IMR-90 (cell line): ENCODE measurements at regions not wholly inside any gene's neighbourhood (a gene's known extent, or its start where the extent isn't known, plus 50 kb on each side); places are given as distances from the start of the nearest gene placed in this dataset.

ENCODE experiments used
- ATAC-seq: fragments of 200-7000 bp; cut with Tn5 transposase; 2 replicates; pipeline ENCODE4 v1.9.1; 2020; ENCODE audit warnings: low read depth, mild to moderate bottlenecking, moderate library complexity
- BruUV-seq: library from RNA; stranded (reverse); fragments of 400-500 nt; replicated peaks from 2 replicates; lab custom pipeline; 2021; lab: Mats Ljungman, UMichigan
- CTCF ChIA-PET: fragments of 300-600 bp; formaldehyde crosslinking; extraction: SDS; loops from one replicate; lab custom pipeline; 2021; ENCODE audit warnings: antibody characterized with exemption; lab: Yijun Ruan, JAX
- POLR2A ChIA-PET: fragments of 300-600 bp; sonication (Branson Sonifier 250); formaldehyde crosslinking; loops from one replicate; lab custom pipeline; 2022; ENCODE audit warnings: antibody characterized with exemption; ENCODE audit not compliant: unreplicated experiment; lab: Charles Lee
- DNase-seq: peaks from one replicate; pipeline ENCODE4 v3.0.0; 2013
- H2AFZ ChIP-seq: replicated peaks from 2 replicates; pipeline ENCODE3; 2013; ENCODE audit warnings: low read length, mild to moderate bottlenecking; ENCODE audit not compliant: poor library complexity
- H2AK5ac ChIP-seq: 2 replicates; pipeline ENCODE4 v1.6.1; 2013; ENCODE audit warnings: low read depth, low read length, inconsistent platforms
- H2AK9ac ChIP-seq: replicated peaks from 2 replicates; pipeline ENCODE3; 2013; ENCODE audit warnings: mild to moderate bottlenecking, low read depth, low read length, moderate library complexity; ENCODE audit not compliant: poor library complexity
- H2BK120ac ChIP-seq: 2 replicates; pipeline ENCODE4 v1.6.1; 2013; ENCODE audit warnings: low read depth, low read length, inconsistent platforms
- H2BK15ac ChIP-seq: 3 replicates; pipeline ENCODE4 v1.6.1; 2013; ENCODE audit warnings: low read depth, low read length, inconsistent platforms
- H2BK20ac ChIP-seq: 2 replicates; pipeline ENCODE4 v1.6.1; 2013; ENCODE audit warnings: low read depth, mild to moderate bottlenecking, inconsistent platforms, low read length, moderate library complexity
- H2BK5ac ChIP-seq: 2 replicates; pipeline ENCODE4 v1.6.1; 2013; ENCODE audit warnings: mild to moderate bottlenecking, low read depth, low read length, inconsistent platforms; ENCODE audit not compliant: poor library complexity, severe bottlenecking
- H3K14ac ChIP-seq: replicated peaks from 2 replicates; pipeline ENCODE4 v1.6.1; 2013; ENCODE audit warnings: low read depth, low read length, inconsistent platforms
- H3K18ac ChIP-seq: 2 replicates; pipeline ENCODE4 v1.6.1; 2013; ENCODE audit warnings: low read depth, low read length, control low read depth
- H3K23ac ChIP-seq: 2 replicates; pipeline ENCODE4 v1.6.1; 2013; ENCODE audit warnings: low read depth, low read length, inconsistent platforms
- H3K27ac ChIP-seq: 2 replicates; pipeline ENCODE4 v1.5.1; 2013; ENCODE audit warnings: mild to moderate bottlenecking, control low read depth, low read length; ENCODE audit not compliant: insufficient read depth
- H3K27me3 ChIP-seq: 2 replicates; pipeline ENCODE4 v1.6.1; 2013; ENCODE audit warnings: low read length; ENCODE audit not compliant: control insufficient read depth, insufficient read depth
- H3K36me3 ChIP-seq: 2 replicates; pipeline ENCODE4 v1.6.1; 2013; ENCODE audit warnings: low read length, mixed read lengths; ENCODE audit not compliant: control insufficient read depth, insufficient read depth
- H3K4ac ChIP-seq: 2 replicates; pipeline ENCODE4 v1.6.1; 2013; ENCODE audit warnings: low read depth, low read length, inconsistent platforms
- H3K4me1 ChIP-seq: 2 replicates; pipeline ENCODE4 v1.6.1; 2013; ENCODE audit warnings: low read length, mixed read lengths; ENCODE audit not compliant: control insufficient read depth, insufficient read depth
- H3K4me2 ChIP-seq: 2 replicates; pipeline ENCODE4 v1.6.1; 2013; ENCODE audit warnings: low read depth, mild to moderate bottlenecking, control low read depth, low read length, moderate library complexity
- H3K4me3 ChIP-seq: 2 replicates; pipeline ENCODE4 v1.5.1; 2013; ENCODE audit warnings: low read depth, mild to moderate bottlenecking, control low read depth, low read length, moderate library complexity; ENCODE audit not compliant: insufficient read depth
- H3K56ac ChIP-seq: 2 replicates; pipeline ENCODE4 v1.6.1; 2013; ENCODE audit warnings: low read length, inconsistent platforms; ENCODE audit not compliant: insufficient read depth; ENCODE audit errors: extremely low read depth
- H3K79me1 ChIP-seq, 2 experiments: 2 replicates each; pipeline ENCODE4 v1.6.1; 2013; ENCODE audit warnings: low read length in 2 of 2, inconsistent platforms in 1 of 2, low read depth in 1 of 2
- H3K9ac ChIP-seq: 2 replicates; pipeline ENCODE4 v1.6.1; 2013; ENCODE audit warnings: low read depth, low read length, control low read depth
- H3K9me1 ChIP-seq: 2 replicates; pipeline ENCODE4 v1.6.1; 2013; ENCODE audit warnings: low read length, inconsistent platforms; ENCODE audit not compliant: insufficient read depth
- H3K9me3 ChIP-seq: 2 replicates; pipeline ENCODE4 v1.6.1; 2013; ENCODE audit warnings: low read length; ENCODE audit not compliant: control insufficient read depth, insufficient read depth
- H4K20me1 ChIP-seq: 2 replicates; pipeline ENCODE4 v1.6.1; 2013; ENCODE audit warnings: low read length, inconsistent platforms; ENCODE audit not compliant: insufficient read depth
- H4K5ac ChIP-seq: 2 replicates; pipeline ENCODE4 v1.6.1; 2013; ENCODE audit warnings: mild to moderate bottlenecking, low read depth, low read length, control low read depth
- H4K8ac ChIP-seq, 2 experiments: 2 replicates each; pipeline ENCODE4 v1.6.1; 2013; ENCODE audit warnings: low read depth in 2 of 2, low read length in 2 of 2, control low read depth in 1 of 2, inconsistent platforms in 1 of 2
- H4K91ac ChIP-seq: 2 replicates; pipeline ENCODE4 v1.6.1; 2013; ENCODE audit warnings: low read depth, low read length, inconsistent platforms; ENCODE audit not compliant: insufficient read depth
- BHLHE40 ChIP-seq: fragments of 150-350 bp; IDR thresholded peaks from 2 replicates; pipeline ENCODE4 v1.6.1; 2016; ENCODE audit warnings: mild to moderate bottlenecking, low read depth, low read length
- RCOR1 ChIP-seq: IDR thresholded peaks from 2 replicates; pipeline ENCODE4 v1.6.1; 2012; ENCODE audit warnings: mild to moderate bottlenecking, low read length, improper control_type of control experiment; ENCODE audit not compliant: insufficient replicate concordance
- WGBS, 2 experiments: methylation state at CpG; one replicate each; pipeline versions ENCODE4 v1.1.5 to v1.1.7; 2013; ENCODE audit warnings: missing lambda C conversion rate in 2 of 2; ENCODE audit not compliant: insufficient read length in 1 of 2; ENCODE audit errors: extremely low coverage in 2 of 2; 5-methylcytosine and 5-hydroxymethylcytosine counted together
- dilution Hi-C: fragments of 300-500 bp; cut with HindIII; formaldehyde crosslinking; loops from one replicate; pipeline ENCODE4 v1.14.3; 2018; ENCODE audit warnings: low sequenced_read_pairs; ENCODE audit not compliant: unreplicated experiment
- in situ Hi-C: fragments of 300-500 bp; cut with MboI; formaldehyde crosslinking; loops from 3 replicates; pipeline ENCODE4 v1.14.3; 2019; ENCODE audit warnings: low sequenced_read_pairs, inconsistent platforms, mixed read lengths
- intact Hi-C: fragments of 100-400 bp; cut with micrococcal nuclease; formaldehyde crosslinking; loops from 2 replicates; pipeline ENCODE4 v1.10.0; 2022

- in situ Hi-C loops (no loop called here), intact Hi-C loops (no loop called here), dilution Hi-C loops (no loop called here)
- POLR2A ChIA-PET, result no interaction called here
- no peak overlapping the region for H3K27ac ChIP-seq
- H3K18ac ChIP-seq, result no peak overlapping the region
- ATAC-seq (no peak), DNase-seq (no peak)
- H4K91ac ChIP-seq, result no peak overlapping the region
- no peaks in the 10 kb centered on the region for H4K20me1 ChIP-seq
- H3K9me1 ChIP-seq, result no peaks in the 10 kb centered on the region
- no peak overlapping the region for H2AK5ac ChIP-seq
- H2AFZ ChIP-seq, result no peak overlapping the region
- no peak for TF ChIP-seq BHLHE40
- TF ChIP-seq RCOR1, result no peak
- H3K23ac ChIP-seq, result no peak overlapping the region
- no peak overlapping the region for H3K14ac ChIP-seq
- no CpG with 5 or more reads among the region's 2 CpGs for WGBS, 2 experiments
- no peak overlapping the region for H2AK9ac ChIP-seq
- no TSS peak for BruUV-seq
- CTCF ChIA-PET, result no interaction called here
- H3K56ac ChIP-seq, result no peak overlapping the region
- H3K4me1 ChIP-seq, result no peaks in the 10 kb centered on the region
- no peak overlapping the region for H3K4me2 ChIP-seq
- H3K4ac ChIP-seq, result no peak overlapping the region
- H3K4me3 ChIP-seq, result no peak overlapping the region
- H2BK5ac ChIP-seq, result no peak overlapping the region
- H3K27me3 ChIP-seq, result no peaks in the 10 kb centered on the region
- H3K9ac ChIP-seq, result no peak overlapping the region
- H2BK120ac ChIP-seq, result no peak overlapping the region
- no peaks in the 10 kb centered on the region for H3K36me3 ChIP-seq
- H3K79me1 ChIP-seq, result no peaks in the 10 kb centered on the region
- H3K9me3 ChIP-seq, result peaks cover 4% of the 10 kb centered on the region
- no peak overlapping the region for H2BK20ac ChIP-seq
- H4K5ac ChIP-seq, result no peak overlapping the region
- no peak overlapping the region for H4K8ac ChIP-seq
- no peak overlapping the region for H2BK15ac ChIP-seq
Measured at GRCh38 chr7:42527004-42527403, 290.0 kb upstream of the GLI3 start.
